ENCODE measurements at regions not wholly inside any gene's neighbourhood (a gene's known extent, or its start where the extent isn't known, plus 50 kb on each side); places are given as distances from the start of the nearest gene placed in this dataset.

- peak; percentile 40 for DNase-seq
Observed at GRCh38 chr2:235170536-235171521, 219.0 kb downstream of the SH3BP4 start.

- no peak for DNase-seq
Observed at GRCh38 chr2:235171550-235172031, 219.8 kb downstream of the SH3BP4 start.

- no peak for DNase-seq
Observed at GRCh38 chr2:235180642-235181041, 228.8 kb downstream of the SH3BP4 start.

- DNase-seq, result no peak
Observed at GRCh38 chr2:235183786-235184185, 232.0 kb downstream of the SH3BP4 start.

GRCh38 chr2:235187806-235188205, 236.0 kb downstream of the SH3BP4 start:
- DNase-seq, result no peak

- DNase-seq, result no peak
Observed at GRCh38 chr2:235191486-235191885, 239.7 kb downstream of the SH3BP4 start.

- DNase-seq, result no peak
Observed at GRCh38 chr2:235191978-235192377, 240.2 kb downstream of the SH3BP4 start.

GRCh38 chr2:235194351-235194750, 242.5 kb downstream of the SH3BP4 start:
- DNase-seq, result no peak

GRCh38 chr2:235194836-235195235, 243.0 kb downstream of the SH3BP4 start:
- no peak for DNase-seq

GRCh38 chr2:235195921-235196320, 244.1 kb downstream of the SH3BP4 start:
- no peak for DNase-seq

GRCh38 chr2:235199128-235199527, 247.3 kb downstream of the SH3BP4 start:
- no peak for DNase-seq

GRCh38 chr2:235200216-235200615, 248.4 kb downstream of the SH3BP4 start:
- no peak for DNase-seq

- DNase-seq, result no peak
Observed at GRCh38 chr2:235201756-235202155, 249.9 kb downstream of the SH3BP4 start.

- DNase-seq, result no peak
Observed at GRCh38 chr2:235204948-235205347, 253.1 kb downstream of the SH3BP4 start.

GRCh38 chr2:235206399-235206798, 254.6 kb downstream of the SH3BP4 start:
- DNase-seq, result no peak

- no peak for DNase-seq
Observed at GRCh38 chr2:235206980-235207579, 255.3 kb downstream of the SH3BP4 start.

GRCh38 chr2:235211056-235211455, 259.2 kb downstream of the SH3BP4 start:
- no peak for DNase-seq

GRCh38 chr2:235212501-235213158, 260.8 kb downstream of the SH3BP4 start:
- no peak for DNase-seq

GRCh38 chr2:235215248-235215647, 263.4 kb downstream of the SH3BP4 start:
- no peak for DNase-seq

- DNase-seq, result no peak
Observed at GRCh38 chr2:235216901-235217300, 265.1 kb downstream of the SH3BP4 start.

- no peak for DNase-seq
Observed at GRCh38 chr2:235217846-235218245, 266.0 kb downstream of the SH3BP4 start.

GRCh38 chr2:235218486-235218907, 266.7 kb downstream of the SH3BP4 start:
- no peak for DNase-seq

GRCh38 chr2:235219048-235219447, 267.2 kb downstream of the SH3BP4 start:
- no peak for DNase-seq
